Lower leg skin (tissue), 4 donors: ENCODE measurements at regions not wholly inside any gene's neighbourhood (a gene's known extent, or its start where the extent isn't known, plus 50 kb on each side); places are given as distances from the start of the nearest gene placed in this dataset.
A peak's percentile ranks its signal among the peaks of the same experiment; 100 is the strongest.

Experiments used
- DNase-seq, 2 donors: peaks; one replicate each; pipeline ENCODE4 v3.0.0-alpha.2; 2019; ENCODE audit warnings: low spot score in 2 of 2
- H3K4me3 ChIP-seq: fragments of 200-600 bp; sonication (generic); 2 replicates; pipeline ENCODE4 v1.5.1; 2017; ENCODE audit warnings: mild to moderate bottlenecking, low read depth; ENCODE audit not compliant: poor library complexity, severe bottlenecking
- POLR2A ChIP-seq, 2 donors: fragments of 450-650 bp; IDR thresholded peaks; one replicate each; pipeline ENCODE4 v1.6.1; 2016 to 2017; ENCODE audit warnings: antibody characterized with exemption in 2 of 2, mild to moderate bottlenecking in 1 of 2, moderate library complexity in 1 of 2
- WGBS, 2 donors: methylation state at CpG; one replicate each; pipeline ENCODE4 v1.1.5; 2018; 5-methylcytosine and 5-hydroxymethylcytosine counted together
- intact Hi-C: fragments of 100-400 bp; cut with DNase I; formaldehyde crosslinking; loops from one replicate; pipeline ENCODE4 v1.15.0; 2023; ENCODE audit warnings: low total_unique reads
- TF ChIP-seq, protein P1 (sequence below), 3 donors: fragments of 450-650 bp; IDR thresholded peaks; one replicate each; pipeline ENCODE4 v1.5.1; 2016; ENCODE audit warnings: antibody characterized with exemption in 3 of 3, mild to moderate bottlenecking in 3 of 3, moderate library complexity in 2 of 3

DNA sequence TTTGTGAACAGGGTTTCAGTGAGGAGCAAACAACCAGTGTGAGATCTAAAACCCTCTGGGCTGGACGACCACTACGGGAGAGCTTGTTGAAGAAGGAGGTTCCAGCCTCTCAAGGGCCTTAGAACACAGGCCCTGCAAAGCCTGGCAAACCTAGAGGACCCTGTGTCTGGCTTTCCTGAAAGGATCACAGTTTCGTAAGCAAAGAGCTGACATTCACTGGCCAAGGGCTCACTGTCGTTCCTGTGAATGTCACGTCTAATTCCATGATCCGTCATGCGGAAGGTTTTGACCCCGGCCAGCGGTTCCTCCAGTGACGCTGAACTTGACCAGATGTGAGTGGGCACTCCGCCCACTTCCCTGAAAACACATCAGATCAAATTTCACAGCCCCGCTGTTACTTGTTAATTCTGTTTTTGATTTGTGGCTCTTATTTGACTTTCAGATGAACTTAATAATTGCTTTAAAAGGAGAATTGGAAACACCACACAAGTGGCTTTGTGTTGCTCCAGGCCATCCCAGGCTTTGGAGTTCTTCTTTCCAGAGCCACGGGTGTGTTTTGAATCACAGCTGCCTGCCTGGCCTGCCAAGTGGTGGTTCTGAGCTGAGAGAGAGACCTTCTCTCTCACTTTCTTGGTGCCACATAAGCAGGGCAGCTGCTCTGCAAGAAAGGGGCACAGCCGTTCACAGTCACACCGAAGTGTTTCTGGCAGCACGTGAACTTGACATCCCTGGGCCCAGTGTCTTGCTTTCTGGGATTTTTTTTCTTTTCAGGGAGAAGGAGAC is 308.4 kb downstream of the NDUFA10 start:
- H3K4me3 ChIP-seq, result no peak overlapping the region
- intact Hi-C loops, result no loop called here
- DNase-seq, result peak; percentile 63 to 92
- WGBS, 2 donors, result 45 to 46% methylated on average over 16 of the region's 16 CpGs
- TF ChIP-seq POLR2A (IDR thresholded peaks at IDR 0.05), result no peak

DNA sequence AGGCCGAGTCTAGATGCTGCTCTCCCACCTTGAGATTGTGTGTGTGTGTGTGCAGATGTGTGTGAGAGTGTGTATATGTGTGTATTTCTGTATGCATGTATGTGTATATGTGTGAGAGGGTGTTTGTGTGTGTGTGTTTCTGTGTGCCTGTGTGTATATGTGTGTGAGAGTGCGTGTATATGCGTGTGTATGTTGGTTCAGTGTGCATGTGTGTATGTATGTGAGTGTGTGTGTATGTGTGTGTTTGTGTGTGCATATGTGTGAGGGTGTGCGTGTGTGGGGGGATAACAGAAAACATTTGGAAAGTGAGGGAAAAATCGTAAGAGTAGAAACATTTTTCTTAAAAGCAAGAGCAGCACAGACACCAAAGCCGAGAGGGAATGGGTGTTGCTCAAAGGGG is 309.1 kb downstream of the NDUFA10 start:
- intact Hi-C loops, result no loop called here
- TF ChIP-seq POLR2A (IDR thresholded peaks at IDR 0.05), result no peak
- TF ChIP-seq, protein P1, sequence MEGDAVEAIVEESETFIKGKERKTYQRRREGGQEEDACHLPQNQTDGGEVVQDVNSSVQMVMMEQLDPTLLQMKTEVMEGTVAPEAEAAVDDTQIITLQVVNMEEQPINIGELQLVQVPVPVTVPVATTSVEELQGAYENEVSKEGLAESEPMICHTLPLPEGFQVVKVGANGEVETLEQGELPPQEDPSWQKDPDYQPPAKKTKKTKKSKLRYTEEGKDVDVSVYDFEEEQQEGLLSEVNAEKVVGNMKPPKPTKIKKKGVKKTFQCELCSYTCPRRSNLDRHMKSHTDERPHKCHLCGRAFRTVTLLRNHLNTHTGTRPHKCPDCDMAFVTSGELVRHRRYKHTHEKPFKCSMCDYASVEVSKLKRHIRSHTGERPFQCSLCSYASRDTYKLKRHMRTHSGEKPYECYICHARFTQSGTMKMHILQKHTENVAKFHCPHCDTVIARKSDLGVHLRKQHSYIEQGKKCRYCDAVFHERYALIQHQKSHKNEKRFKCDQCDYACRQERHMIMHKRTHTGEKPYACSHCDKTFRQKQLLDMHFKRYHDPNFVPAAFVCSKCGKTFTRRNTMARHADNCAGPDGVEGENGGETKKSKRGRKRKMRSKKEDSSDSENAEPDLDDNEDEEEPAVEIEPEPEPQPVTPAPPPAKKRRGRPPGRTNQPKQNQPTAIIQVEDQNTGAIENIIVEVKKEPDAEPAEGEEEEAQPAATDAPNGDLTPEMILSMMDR (IDR thresholded peaks at IDR 0.05), result peak in 1 of 3 donors; percentile 49
- DNase-seq, result no peak
- 93 to 94% methylated on average over 6 of the region's 6 CpGs for WGBS, 2 donors
- H3K4me3 ChIP-seq, result no peak overlapping the region

DNA sequence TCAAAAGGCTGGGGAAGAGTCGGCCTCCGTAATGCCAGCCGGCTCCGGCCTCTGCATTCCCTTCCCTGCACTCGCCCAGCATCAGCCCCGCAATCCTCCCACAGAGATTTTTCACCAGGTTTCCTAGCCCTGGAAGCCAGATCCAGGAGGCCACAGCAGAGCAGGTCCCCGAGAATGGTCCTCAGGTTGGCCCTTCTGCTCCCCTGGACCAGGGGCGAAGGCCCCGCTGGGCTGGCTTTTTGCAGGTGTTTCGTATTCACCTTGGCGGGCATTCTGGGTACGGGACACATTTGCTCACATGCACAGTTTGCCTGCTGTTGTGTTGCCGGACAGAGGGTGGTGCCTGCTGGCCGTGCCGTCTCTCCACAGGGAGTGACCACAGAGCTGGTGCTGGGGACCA is 309.5 kb downstream of the NDUFA10 start:
- 95 to 100% methylated on average over 13 to 15 of the region's 15 CpGs for whole genome bisulfite sequencing, 2 donors
- TF ChIP-seq, protein P1 (IDR thresholded peaks at IDR 0.05), result no peak
- TF ChIP-seq POLR2A (IDR thresholded peaks at IDR 0.05), result no peak
- DNase-seq, result peak in 1 of 2 donors; percentile 82
- no peak overlapping the region for H3K4me3 ChIP-seq
- intact Hi-C loops, result no loop called here

DNA sequence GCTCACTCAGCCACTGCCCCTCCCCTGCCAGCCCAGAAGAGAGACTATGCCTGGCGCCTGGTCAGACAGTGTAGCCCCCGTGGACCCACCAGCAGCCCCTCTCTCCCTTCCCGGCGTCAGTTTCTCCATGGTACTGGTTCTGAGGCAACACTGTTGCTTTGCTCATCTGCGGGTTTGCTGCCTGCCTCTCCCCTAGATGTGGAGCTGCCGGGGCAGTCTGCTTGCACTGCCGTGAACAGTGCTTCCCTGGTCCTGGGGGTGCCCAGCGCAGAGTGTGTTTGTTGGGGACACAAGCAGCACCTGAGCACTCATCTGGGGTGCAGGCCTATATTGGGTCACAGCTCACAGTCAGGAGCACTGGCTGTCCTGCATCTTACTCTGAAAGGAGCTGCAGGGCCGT is 309.9 kb downstream of the NDUFA10 start:
- 85 to 98% methylated on average over 8 to 9 of the region's 9 CpGs for WGBS, 2 donors
- intact Hi-C loops, result no loop called here
- H3K4me3 ChIP-seq, result no peak overlapping the region
- peak in 1 of 2 donors; percentile 54 for DNase-seq
- TF ChIP-seq, protein P1 (IDR thresholded peaks at IDR 0.05), result no peak
- no peak for TF ChIP-seq POLR2A (IDR thresholded peaks at IDR 0.05)

DNA sequence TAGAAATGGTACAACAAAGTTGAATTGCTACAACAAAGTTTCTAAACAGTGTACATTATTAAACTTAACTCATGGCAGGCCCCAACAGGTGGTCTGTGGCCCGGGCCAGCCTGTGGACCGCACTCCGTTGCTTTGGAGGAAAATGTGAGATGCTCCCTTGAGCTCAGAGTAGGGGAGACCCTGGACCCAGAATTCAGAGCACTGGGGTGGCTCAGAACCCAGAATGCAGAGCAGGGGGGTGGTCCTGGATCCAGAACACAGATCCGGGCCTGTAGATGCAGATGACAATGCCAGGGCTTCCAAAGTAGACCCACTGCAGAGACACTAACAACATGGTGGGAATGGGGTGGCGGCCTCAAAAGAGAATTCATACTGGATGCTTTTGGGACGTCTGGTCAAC is 311.0 kb downstream of the NDUFA10 start:
- intact Hi-C loops, result no loop called here
- H3K4me3 ChIP-seq, result no peak overlapping the region
- 78 to 80% methylated on average over 6 of the region's 6 CpGs for whole genome bisulfite sequencing, 2 donors
- DNase-seq, result peak in 1 of 2 donors; percentile 40
- no peak for TF ChIP-seq POLR2A (IDR thresholded peaks at IDR 0.05)
- TF ChIP-seq, protein P1 (IDR thresholded peaks at IDR 0.05), result no peak

DNA sequence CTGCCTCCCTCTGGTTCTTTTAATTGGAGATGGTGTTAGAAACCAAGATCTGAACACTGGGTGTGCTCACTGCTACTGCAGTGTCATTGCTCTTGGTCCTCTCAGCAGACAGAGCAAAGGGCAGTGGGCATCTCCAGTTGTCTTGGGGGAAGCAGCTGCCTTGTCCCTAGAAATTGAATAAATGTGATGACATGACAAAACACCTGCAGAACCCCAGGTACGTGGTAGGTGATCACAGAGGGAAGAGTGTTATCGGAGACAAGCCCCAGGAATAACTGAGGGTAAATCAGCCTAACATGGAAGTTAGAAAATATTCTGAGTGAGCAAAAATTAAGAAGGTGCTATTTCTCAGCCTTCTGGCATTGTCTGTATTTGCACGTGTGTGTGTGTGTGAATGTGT is 311.9 kb upstream of the HDAC4 start:
- intact Hi-C loops, result no loop called here
- TF ChIP-seq, protein P1 (IDR thresholded peaks at IDR 0.05), result no peak
- TF ChIP-seq POLR2A (IDR thresholded peaks at IDR 0.05), result no peak
- 93 to 96% methylated on average over 3 of the region's 3 CpGs for WGBS, 2 donors
- no peak overlapping the region for H3K4me3 ChIP-seq
- peak in 1 of 2 donors; percentile 3 for DNase-seq
